ENCODE measurements at regions not wholly inside any gene's neighbourhood (a gene's known extent, or its start where the extent isn't known, plus 50 kb on each side); places are given as distances from the start of the nearest gene placed in this dataset.

- DNase-seq (ENCODE audit: low read depth): no peak
Measured at GRCh38 chr4:144463896-144464295, 182.1 kb upstream of the HHIP start.

GRCh38 chr4:144465546-144465945 lies 180.4 kb upstream of the HHIP start:
- DNase-seq (ENCODE audit: low read depth): no peak

GRCh38 chr4:144480068-144480467 lies 165.9 kb upstream of the HHIP start:
- DNase-seq (ENCODE audit: low read depth): no peak

GRCh38 chr4:144489831-144490230 lies 156.1 kb upstream of the HHIP start:
- no peak for DNase-seq (ENCODE audit: low read depth)

- DNase-seq (ENCODE audit: low read depth): peak; percentile 8
Measured at GRCh38 chr4:144494280-144494679, 151.7 kb upstream of the HHIP start.

- DNase-seq (ENCODE audit: low read depth): no peak
Measured at GRCh38 chr4:144495944-144496343, 150.0 kb upstream of the HHIP start.

- DNase-seq (ENCODE audit: low read depth): no peak
Measured at GRCh38 chr4:144499777-144500176, 146.2 kb upstream of the HHIP start.

- no peak for DNase-seq (ENCODE audit: low read depth)
Measured at GRCh38 chr4:144501231-144501780, 144.7 kb upstream of the HHIP start.

- no peak for DNase-seq (ENCODE audit: low read depth)
Measured at GRCh38 chr4:144504883-144505282, 141.1 kb upstream of the HHIP start.

GRCh38 chr4:144507311-144508101 lies 138.4 kb upstream of the HHIP start:
- peak; percentile 12 for DNase-seq (ENCODE audit: low read depth)

- DNase-seq (ENCODE audit: low read depth): no peak
Measured at GRCh38 chr4:144509088-144510015, 136.6 kb upstream of the HHIP start.

GRCh38 chr4:144514736-144515135 lies 131.2 kb upstream of the HHIP start:
- DNase-seq (ENCODE audit: low read depth): no peak

GRCh38 chr4:144518181-144518895 lies 127.6 kb upstream of the HHIP start:
- no peak for DNase-seq (ENCODE audit: low read depth)

- DNase-seq (ENCODE audit: low read depth): no peak
Measured at GRCh38 chr4:144531841-144532240, 114.1 kb upstream of the HHIP start.

GRCh38 chr4:144547678-144548298 lies 98.2 kb upstream of the HHIP start:
- DNase-seq (ENCODE audit: low read depth): no peak

GRCh38 chr4:144556636-144557035 lies 89.3 kb upstream of the HHIP start:
- no peak for DNase-seq (ENCODE audit: low read depth)

GRCh38 chr4:144557404-144557803 lies 88.6 kb upstream of the HHIP start:
- peak; percentile 13 for DNase-seq (ENCODE audit: low read depth)

- peak; percentile 67 for DNase-seq (ENCODE audit: low read depth)
Measured at GRCh38 chr4:144562019-144562705, 83.8 kb upstream of the HHIP start.

- DNase-seq (ENCODE audit: low read depth): no peak
Measured at GRCh38 chr4:144564358-144564757, 81.6 kb upstream of the HHIP start.

- no peak for DNase-seq (ENCODE audit: low read depth)
Measured at GRCh38 chr4:144565527-144566195, 80.3 kb upstream of the HHIP start.

All from renal cortical epithelial cell (primary cell).